ENCODE measurements at regions not wholly inside any gene's neighbourhood (a gene's known extent, or its start where the extent isn't known, plus 50 kb on each side); places are given as distances from the start of the nearest gene placed in this dataset.

DNA sequence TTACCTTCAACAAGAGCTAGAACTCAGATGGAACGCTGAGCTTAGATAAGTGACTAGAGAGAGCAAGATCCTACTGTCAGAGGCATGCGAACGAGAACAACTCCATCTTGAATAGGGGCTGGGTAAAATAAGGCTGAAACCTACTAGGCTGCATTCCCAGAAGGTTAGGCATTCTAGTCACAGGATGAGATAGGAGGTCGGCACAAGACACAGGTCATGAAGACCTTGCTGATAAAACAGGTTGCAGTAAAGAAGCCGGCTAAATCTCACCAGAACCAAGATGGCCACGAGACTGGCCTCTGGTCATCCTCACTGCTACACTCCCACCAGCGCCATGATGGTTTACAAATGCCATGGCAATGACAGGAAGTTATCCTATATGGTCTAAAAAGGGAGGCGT lies 59.6 kb upstream of the PLEKHG3 start:
- no peak for TF ChIP-seq CTCF (conservative IDR thresholded peaks at IDR 0.05; ENCODE audit: low read depth, low read length)
- no peak for TF ChIP-seq EZH2 (IDR thresholded peaks at IDR 0.05; ENCODE audit: borderline replicate concordance, low read depth, low read length, poor library complexity, severe bottlenecking)

Data from A673 (cell line).